Endothelial cell of umbilical vein (primary cell): ENCODE measurements at regions not wholly inside any gene's neighbourhood (a gene's known extent, or its start where the extent isn't known, plus 50 kb on each side); places are given as distances from the start of the nearest gene placed in this dataset.

Source experiments
- BruUV-seq: library from RNA; stranded (reverse); fragments of 400-500 nt; replicated peaks from 2 replicates; lab custom pipeline; 2021; lab: Mats Ljungman, UMichigan
- CTCF ChIA-PET: fragments of 300-600, 350-600 bp; sonication (Branson Sonifier 250); formaldehyde crosslinking; loops from one replicate; lab custom pipeline; 2021; ENCODE audit warnings: antibody characterized with exemption, inconsistent platforms; lab: Charles Lee
- POLR2A ChIA-PET: fragments of 300-600, 350-600 bp; sonication (Branson Sonifier 250); formaldehyde crosslinking; loops from one replicate; lab custom pipeline; 2021; ENCODE audit warnings: antibody characterized with exemption, inconsistent platforms; lab: Charles Lee
- DNase-seq: peaks from one replicate; pipeline ENCODE4 v3.0.0-alpha.2; 2011; ENCODE audit warnings: low read depth, low spot score
- FAIRE-seq: peaks from 2 replicates; lab custom pipeline; 2011; peaks lifted over from hg19 to GRCh38; lab: Jason Lieb, UNC
- H2AFZ ChIP-seq: 2 replicates; pipeline ENCODE4 v1.6.0; 2012; ENCODE audit warnings: low read depth, low read length, control low read depth, inconsistent platforms
- H3K27ac ChIP-seq: 2 replicates; pipeline ENCODE4 v1.5.1; 2011; ENCODE audit warnings: low read depth, mild to moderate bottlenecking, control low read depth, low read length, moderate library complexity; ENCODE audit not compliant: insufficient read depth
- H3K27me3 ChIP-seq, 2 experiments: 2 replicates each; pipeline versions ENCODE4 v1.6.0 to v1.6.1; 2011; ENCODE audit warnings: low read length in 2 of 2, mixed read lengths in 1 of 2; ENCODE audit not compliant: control insufficient read depth in 2 of 2, insufficient read depth in 2 of 2
- H3K36me3 ChIP-seq, 2 experiments: 2 replicates in 1 of 2; 3 replicates in 1 of 2; pipeline ENCODE4 v1.5.1; 2011; ENCODE audit warnings: low read length in 2 of 2, mild to moderate bottlenecking in 1 of 2, moderate library complexity in 1 of 2; ENCODE audit not compliant: control insufficient read depth in 2 of 2, insufficient read depth in 2 of 2; ENCODE audit errors: extremely low read depth in 1 of 2
- H3K4me1 ChIP-seq: 3 replicates; pipeline ENCODE4 v1.5.1; 2011; ENCODE audit warnings: mild to moderate bottlenecking, low read length; ENCODE audit not compliant: control insufficient read depth, insufficient read depth; ENCODE audit errors: extremely low read depth
- H3K4me2 ChIP-seq: 2 replicates; pipeline ENCODE4 v1.6.1; 2011; ENCODE audit warnings: low read length, control low read depth, mixed read lengths; ENCODE audit not compliant: insufficient read depth
- H3K4me3 ChIP-seq, 3 experiments: fragments of 200-600 bp in 1 of 3; sonication (generic), shearing (Covaris generic) in 1 of 3; replicated peaks in 1 of 3; 2 replicates each; pipeline ENCODE4 v1.5.1; 2011 to 2016; ENCODE audit warnings: control low read depth in 3 of 3, low read length in 3 of 3, mild to moderate bottlenecking in 2 of 3, inconsistent platforms in 1 of 3, low read depth in 1 of 3, moderate library complexity in 1 of 3; ENCODE audit not compliant: insufficient read depth in 1 of 3
- H3K79me2 ChIP-seq: 2 replicates; pipeline ENCODE4 v1.6.0; 2012; ENCODE audit warnings: low read length, inconsistent platforms; ENCODE audit not compliant: control insufficient read depth, insufficient read depth
- H3K9ac ChIP-seq: replicated peaks from 2 replicates; pipeline ENCODE3; 2011; ENCODE audit warnings: low read length, control low read depth; ENCODE audit not compliant: insufficient read depth; ENCODE audit errors: extremely low read depth
- H3K9me1 ChIP-seq: replicated peaks from 3 replicates; pipeline ENCODE4 v1.6.0; 2011; ENCODE audit warnings: mild to moderate bottlenecking, low read length; ENCODE audit not compliant: control insufficient read depth, insufficient read depth; ENCODE audit errors: extremely low read depth
- H3K9me3 ChIP-seq: replicated peaks from 2 replicates; pipeline ENCODE4 v1.5.1; 2012; ENCODE audit warnings: low read length, inconsistent platforms; ENCODE audit not compliant: control insufficient read depth, insufficient read depth
- H4K20me1 ChIP-seq: replicated peaks from 2 replicates; pipeline ENCODE3; 2011; ENCODE audit warnings: mild to moderate bottlenecking, low read length; ENCODE audit not compliant: control insufficient read depth, insufficient read depth; ENCODE audit errors: extremely low read depth
- CTCF ChIP-seq, 2 donors: IDR thresholded peaks; 1 replicate in 1 of 2; 2 replicates in 1 of 2; pipeline ENCODE4 v1.5.1; 2011; ENCODE audit warnings: low read length in 2 of 2, mild to moderate bottlenecking in 2 of 2, moderate library complexity in 2 of 2, control low read depth in 1 of 2, inconsistent platforms in 1 of 2, low read depth in 1 of 2; ENCODE audit not compliant: insufficient read depth in 1 of 2; ENCODE audit errors: extremely low read depth in 1 of 2
- EZH2 ChIP-seq: IDR thresholded peaks from 2 replicates; pipeline ENCODE4 v1.6.1; 2012; ENCODE audit warnings: borderline replicate concordance, low read depth, mild to moderate bottlenecking, moderate library complexity, low read length, inconsistent platforms; ENCODE audit not compliant: severe bottlenecking
- FOS ChIP-seq: IDR thresholded peaks from 2 replicates; pipeline ENCODE4 v1.6.1; 2011; ENCODE audit warnings: mild to moderate bottlenecking, low read length, moderate library complexity, borderline replicate concordance; ENCODE audit not compliant: insufficient read depth
- GATA2 ChIP-seq: IDR thresholded peaks from 2 replicates; pipeline ENCODE4 v1.7.0; 2011; ENCODE audit warnings: low read depth, mild to moderate bottlenecking, moderate library complexity, mixed read lengths, low read length; ENCODE audit not compliant: insufficient read length, insufficient read depth
- JUN ChIP-seq: IDR thresholded peaks from 2 replicates; pipeline ENCODE4 v1.6.1; 2011; ENCODE audit warnings: borderline replicate concordance, low read depth; ENCODE audit not compliant: insufficient read length, insufficient read depth
- MAX ChIP-seq: IDR thresholded peaks from 2 replicates; pipeline ENCODE4 v1.6.1; 2011; ENCODE audit not compliant: insufficient read depth, insufficient read length
- MYC ChIP-seq: IDR thresholded peaks from one replicate; pipeline ENCODE4 v1.6.1; 2011; ENCODE audit warnings: mild to moderate bottlenecking, low read depth, low read length
- POLR2A ChIP-seq: IDR thresholded peaks from 2 replicates; pipeline ENCODE4 v1.6.1; 2012; ENCODE audit warnings: low read depth, mild to moderate bottlenecking, control low read depth, low read length
- POLR2AphosphoS5 ChIP-seq: IDR thresholded peaks from 2 replicates; pipeline ENCODE4 v1.6.1; 2012; ENCODE audit warnings: low read depth, mild to moderate bottlenecking, control low read depth, low read length, moderate library complexity; ENCODE audit not compliant: insufficient read depth
- dilution Hi-C: fragments of 300-500 bp; cut with MboI; formaldehyde crosslinking; loops from one replicate; pipeline ENCODE4 v1.15.0; 2019; ENCODE audit warnings: low sequenced_read_pairs; ENCODE audit not compliant: extremely low pct_ligation_motif_present
- intact Hi-C: fragments of 100-400 bp; cut with micrococcal nuclease; formaldehyde crosslinking; loops from one replicate; pipeline ENCODE4 v1.10.0; 2022

- H3K79me2 ChIP-seq = peaks cover 66% of the 10 kb centered on the region
- dilution Hi-C loops = no loop called here
- no peak for TF ChIP-seq FOS
- TF ChIP-seq CTCF (IDR thresholded peaks at IDR 0.05; ENCODE audit: extremely low read depth in 1 of 2, insufficient read depth in 1 of 2, low read depth in 1 of 2, low read length in 2 of 2) = no peak
- no peak for TF ChIP-seq POLR2A
- no peak for TF ChIP-seq JUN
- TF ChIP-seq GATA2 = no peak
- TF ChIP-seq POLR2AphosphoS5 = no peak
- no peak for TF ChIP-seq MYC
- TF ChIP-seq EZH2 = no peak
- TF ChIP-seq MAX = no peak
Measured at GRCh38 chr6:56845032-56845431, 109.9 kb upstream of the BEND6 start.

More at GRCh38 chr6:56845032-56845431, 109.9 kb upstream of the BEND6 start:
- Histone ChIP-seq H3K9ac (no peak overlapping the region), H3K27ac (no peak overlapping the region), H2AFZ (no peak overlapping the region), H3K4me2 (no peak overlapping the region), H3K9me1 (no peaks in the 10 kb centered on the region), H4K20me1 (no peaks in the 10 kb centered on the region), H3K4me1 (peaks cover 33% of the 10 kb centered on the region), H3K36me3 (no peaks in the 10 kb centered on the region), H3K9me3 (no peaks in the 10 kb centered on the region), H3K27me3 (no peaks in the 10 kb centered on the region), H3K4me3 (no peak overlapping the region)
- intact Hi-C loops = no loop called here
- no TSS peak for BruUV-seq
- ChIA-PET POLR2A (no interaction called here), CTCF (interaction anchor here (1.3 to 2.1 kb wide), 5 partner anchors 23 to 210 kb away, joined by 3 to 15 read pairs (median 5); no protein-coding TSS in a partner anchor)
- DNase-seq (no peak), FAIRE-seq (no peak)
